ENCODE measurements at regions not wholly inside any gene's neighbourhood (a gene's known extent, or its start where the extent isn't known, plus 50 kb on each side); places are given as distances from the start of the nearest gene placed in this dataset.

- no peaks in the 10 kb centered on the region for H3K9me3 ChIP-seq (replicated peaks; ENCODE audit: control insufficient read depth, insufficient read depth, low read length)
- ATAC-seq (no peak), FAIRE-seq (no peak)
Observed at GRCh38 chr20:55173601-55174000, 698.2 kb downstream of the DOK5 start.

More at GRCh38 chr20:55173601-55174000, 698.2 kb downstream of the DOK5 start:
- intact Hi-C loops (cut with micrococcal nuclease; ENCODE audit: unreplicated experiment): no loop called here
- H3K4me3 ChIP-seq: no peak overlapping the region
- in situ Hi-C loops (cut with MboI): no loop called here
- no peaks in the 10 kb centered on the region for H3K4me1 ChIP-seq (ENCODE audit: control insufficient read depth, insufficient read depth, low read length)
- POLR2A ChIA-PET: no interaction called here
- no peaks in the 10 kb centered on the region for H3K27me3 ChIP-seq (replicated peaks in 1 of 2; ENCODE audit: control insufficient read depth in 2 of 2, insufficient read depth in 2 of 2, low read length in 1 of 2)
- H3K4me2 ChIP-seq (ENCODE audit: control insufficient read depth, insufficient read depth): no peak overlapping the region
- SMC1A ChIA-PET (ENCODE audit: uncharacterized antibody, unreplicated experiment): no interaction called here
- RAD21 ChIA-PET (ENCODE audit: unreplicated experiment): no interaction called here
- no TSS peak for BruUV-seq (replicated peaks)
- no peak overlapping the region for H3K9ac ChIP-seq (ENCODE audit: control insufficient read depth, insufficient read depth, low read length)
- H3K27ac ChIP-seq (ENCODE audit: control insufficient read depth, insufficient read depth): no peak overlapping the region
- CTCF ChIA-PET: no interaction called here
- H3K36me3 ChIP-seq (ENCODE audit: control insufficient read depth in 2 of 2, insufficient read depth in 2 of 2, low read length in 1 of 2): no peaks in the 10 kb centered on the region
- DNase-seq (ENCODE audit: low read depth, low spot score): no peak
- no peak overlapping the region for H2AFZ ChIP-seq (ENCODE audit: control insufficient read depth, low read depth, low read length)
- H3K79me2 ChIP-seq (ENCODE audit: control insufficient read depth, insufficient read depth, low read length): no peaks in the 10 kb centered on the region
- TF ChIP-seq HDGF (IDR thresholded peaks at IDR 0.05) (no peak), ZNF687 (IDR thresholded peaks at IDR 0.05) (no peak), PAX8 (IDR thresholded peaks at IDR 0.05) (no peak), RCOR1 (conservative IDR thresholded peaks at IDR 0.05; ENCODE audit: low read depth, low read length) (no peak), IRF4 (IDR thresholded peaks at IDR 0.05; ENCODE audit: low read depth, low read length) (no peak), RUNX3 (IDR thresholded peaks at IDR 0.05; ENCODE audit: low read length) (no peak), SMAD5 (IDR thresholded peaks at IDR 0.05; ENCODE audit: low read depth) (no peak)
- H4K20me1 ChIP-seq (ENCODE audit: control insufficient read depth, insufficient read depth): no peaks in the 10 kb centered on the region
- 0% methylated on average over 1 of the region's 1 CpG for WGBS (ENCODE audit: insufficient coverage, insufficient replicate concordance, low lambda C conversion rate, missing lambda C conversion rate)

All from GM12878 (cell line).